ENCODE measurements at regions not wholly inside any gene's neighbourhood (a gene's known extent, or its start where the extent isn't known, plus 50 kb on each side); places are given as distances from the start of the nearest gene placed in this dataset.

DNA sequence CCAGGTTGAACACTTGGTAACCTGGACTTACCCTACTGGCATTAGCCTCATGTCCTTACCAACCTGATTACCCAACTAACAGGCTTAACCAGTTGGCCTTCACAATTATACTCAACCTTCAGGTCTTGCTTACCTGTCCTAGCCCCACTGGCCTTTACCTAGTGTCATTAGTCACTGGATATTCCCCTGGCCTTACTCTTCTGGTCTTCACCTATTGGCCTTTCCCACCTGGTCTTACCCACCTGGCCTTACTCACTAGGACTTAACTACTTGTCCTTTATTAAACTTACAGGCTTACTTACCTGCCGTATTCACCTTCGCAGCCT lies 131.1 kb upstream of the ZSWIM2 start:
- DNase-seq (ENCODE audit: low spot score): no peak
- ChIA-PET POLR2A (ENCODE audit: low non-redundant PET) (no interaction called here), CTCF (no interaction called here)
- H3K27ac ChIP-seq: no peak overlapping the region
- TF ChIP-seq, protein P1, sequence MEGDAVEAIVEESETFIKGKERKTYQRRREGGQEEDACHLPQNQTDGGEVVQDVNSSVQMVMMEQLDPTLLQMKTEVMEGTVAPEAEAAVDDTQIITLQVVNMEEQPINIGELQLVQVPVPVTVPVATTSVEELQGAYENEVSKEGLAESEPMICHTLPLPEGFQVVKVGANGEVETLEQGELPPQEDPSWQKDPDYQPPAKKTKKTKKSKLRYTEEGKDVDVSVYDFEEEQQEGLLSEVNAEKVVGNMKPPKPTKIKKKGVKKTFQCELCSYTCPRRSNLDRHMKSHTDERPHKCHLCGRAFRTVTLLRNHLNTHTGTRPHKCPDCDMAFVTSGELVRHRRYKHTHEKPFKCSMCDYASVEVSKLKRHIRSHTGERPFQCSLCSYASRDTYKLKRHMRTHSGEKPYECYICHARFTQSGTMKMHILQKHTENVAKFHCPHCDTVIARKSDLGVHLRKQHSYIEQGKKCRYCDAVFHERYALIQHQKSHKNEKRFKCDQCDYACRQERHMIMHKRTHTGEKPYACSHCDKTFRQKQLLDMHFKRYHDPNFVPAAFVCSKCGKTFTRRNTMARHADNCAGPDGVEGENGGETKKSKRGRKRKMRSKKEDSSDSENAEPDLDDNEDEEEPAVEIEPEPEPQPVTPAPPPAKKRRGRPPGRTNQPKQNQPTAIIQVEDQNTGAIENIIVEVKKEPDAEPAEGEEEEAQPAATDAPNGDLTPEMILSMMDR (conservative IDR thresholded peaks at IDR 0.05; ENCODE audit: low read depth): no peak

GRCh38 chr2:186979439-186980116 lies 130.6 kb upstream of the ZSWIM2 start:
- TF ChIP-seq, protein P1 (conservative IDR thresholded peaks at IDR 0.05; ENCODE audit: low read depth): no peak

GRCh38 chr2:186977433-186978045 lies 128.6 kb upstream of the ZSWIM2 start:
- H3K27ac ChIP-seq: no peak overlapping the region
- DNase-seq (ENCODE audit: low spot score): no peak
- POLR2A ChIA-PET (ENCODE audit: low non-redundant PET): no interaction called here
- CTCF ChIA-PET: interaction anchor here (0.6 kb wide), 1 partner anchor 43 kb away, joined by 3 read pairs; no protein-coding TSS in a partner anchor
- TF ChIP-seq, protein P1 (conservative IDR thresholded peaks at IDR 0.05; ENCODE audit: low read depth): no peak

More at GRCh38 chr2:186979439-186980116, 130.6 kb upstream of the ZSWIM2 start:
- POLR2A ChIA-PET (ENCODE audit: low non-redundant PET): no interaction called here
- CTCF ChIA-PET: no interaction called here
- no peak for DNase-seq (ENCODE audit: low spot score)
- H3K27ac ChIP-seq: no peak overlapping the region

DNA sequence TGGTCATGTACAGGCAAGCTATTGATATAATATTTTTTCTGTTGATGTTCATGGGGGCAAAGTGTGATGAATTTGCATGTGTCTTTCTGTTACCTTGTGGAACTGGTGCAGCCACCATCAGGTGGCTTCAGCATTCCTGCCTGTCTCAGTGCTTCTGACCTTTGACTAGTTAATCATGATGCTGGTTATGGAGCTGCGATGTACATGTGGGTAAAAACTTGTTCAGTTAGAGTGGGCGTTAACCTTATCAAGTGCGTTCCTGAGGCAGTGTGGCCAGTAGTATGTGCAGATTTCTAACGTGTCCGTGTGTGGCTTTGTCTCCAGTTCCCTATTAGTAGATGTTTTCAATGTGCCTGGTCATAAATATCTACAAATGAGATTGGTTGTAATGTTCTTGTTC lies 127.4 kb upstream of the ZSWIM2 start:
- ChIA-PET POLR2A (ENCODE audit: low non-redundant PET) (no interaction called here), CTCF (no interaction called here)
- no peak for DNase-seq (ENCODE audit: low spot score)
- no peak overlapping the region for H3K27ac ChIP-seq
- TF ChIP-seq, protein P1 (conservative IDR thresholded peaks at IDR 0.05; ENCODE audit: low read depth): no peak

- CTCF ChIA-PET: no interaction called here
- POLR2A ChIA-PET (ENCODE audit: low non-redundant PET): no interaction called here
Observed at GRCh38 chr2:186972281-186972970, 123.5 kb upstream of the ZSWIM2 start.

DNA sequence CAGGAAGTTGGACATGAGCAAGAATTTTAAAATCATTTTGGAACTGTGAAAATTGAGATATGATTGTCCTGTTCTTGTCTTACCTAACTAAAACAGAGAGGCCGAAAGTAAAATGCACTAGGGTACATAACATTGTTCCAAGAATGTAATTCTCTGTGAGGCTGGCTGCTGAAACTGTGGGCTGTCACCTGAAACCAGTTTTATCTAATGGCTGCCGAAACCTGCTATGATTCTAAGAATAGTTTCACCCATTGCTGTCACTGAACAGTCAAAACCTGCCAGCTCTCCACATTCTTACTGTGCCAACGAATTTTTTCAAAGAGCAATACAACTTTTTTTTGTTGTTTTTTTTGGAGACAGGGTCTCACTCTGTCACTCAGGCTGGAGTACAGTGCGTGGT lies 119.3 kb upstream of the ZSWIM2 start:
- no peak for DNase-seq (ENCODE audit: low spot score)
- ChIA-PET POLR2A (ENCODE audit: low non-redundant PET) (no interaction called here), CTCF (no interaction called here)
- TF ChIP-seq, protein P1 (conservative IDR thresholded peaks at IDR 0.05; ENCODE audit: low read depth): no peak
- no peak overlapping the region for H3K27ac ChIP-seq

More at GRCh38 chr2:186972281-186972970, 123.5 kb upstream of the ZSWIM2 start:
- TF ChIP-seq, protein P1 (conservative IDR thresholded peaks at IDR 0.05; ENCODE audit: low read depth): no peak
- no peak overlapping the region for H3K27ac ChIP-seq
- DNase-seq (ENCODE audit: low spot score): no peak

Data from RWPE1 (cell line).